Daoy (cell line): ENCODE measurements at regions not wholly inside any gene's neighbourhood (a gene's known extent, or its start where the extent isn't known, plus 50 kb on each side); places are given as distances from the start of the nearest gene placed in this dataset.
"Not testable (repeated sequence)": the region's sequence is repeated elsewhere in the genome, so short reads cannot be mapped to it uniquely, and the experiment has no call there.

Experiments
- DNase-seq: peaks from one replicate; pipeline ENCODE4 v3.0.0-alpha.2; 2015; ENCODE audit warnings: low read depth

DNA sequence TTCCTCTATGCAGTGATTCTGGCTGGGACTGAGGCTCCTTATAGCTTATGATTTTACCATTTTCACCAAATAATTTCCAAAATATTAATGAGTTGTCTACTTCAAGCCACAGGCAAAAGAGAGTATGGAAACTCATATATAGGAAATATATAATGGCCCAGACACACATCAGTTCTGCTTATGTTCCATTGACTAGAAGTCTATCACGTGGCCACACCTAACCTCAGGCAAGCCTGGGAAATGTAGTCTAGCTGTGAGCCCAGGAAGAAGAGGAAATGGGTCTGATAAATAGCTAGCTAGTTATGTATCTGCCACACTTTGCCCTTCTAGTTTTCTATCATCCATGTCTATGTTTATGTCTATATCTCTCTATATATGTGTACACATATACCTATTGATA, 195.1 kb downstream of the OTOL1 start:
- no peak for DNase-seq

DNA sequence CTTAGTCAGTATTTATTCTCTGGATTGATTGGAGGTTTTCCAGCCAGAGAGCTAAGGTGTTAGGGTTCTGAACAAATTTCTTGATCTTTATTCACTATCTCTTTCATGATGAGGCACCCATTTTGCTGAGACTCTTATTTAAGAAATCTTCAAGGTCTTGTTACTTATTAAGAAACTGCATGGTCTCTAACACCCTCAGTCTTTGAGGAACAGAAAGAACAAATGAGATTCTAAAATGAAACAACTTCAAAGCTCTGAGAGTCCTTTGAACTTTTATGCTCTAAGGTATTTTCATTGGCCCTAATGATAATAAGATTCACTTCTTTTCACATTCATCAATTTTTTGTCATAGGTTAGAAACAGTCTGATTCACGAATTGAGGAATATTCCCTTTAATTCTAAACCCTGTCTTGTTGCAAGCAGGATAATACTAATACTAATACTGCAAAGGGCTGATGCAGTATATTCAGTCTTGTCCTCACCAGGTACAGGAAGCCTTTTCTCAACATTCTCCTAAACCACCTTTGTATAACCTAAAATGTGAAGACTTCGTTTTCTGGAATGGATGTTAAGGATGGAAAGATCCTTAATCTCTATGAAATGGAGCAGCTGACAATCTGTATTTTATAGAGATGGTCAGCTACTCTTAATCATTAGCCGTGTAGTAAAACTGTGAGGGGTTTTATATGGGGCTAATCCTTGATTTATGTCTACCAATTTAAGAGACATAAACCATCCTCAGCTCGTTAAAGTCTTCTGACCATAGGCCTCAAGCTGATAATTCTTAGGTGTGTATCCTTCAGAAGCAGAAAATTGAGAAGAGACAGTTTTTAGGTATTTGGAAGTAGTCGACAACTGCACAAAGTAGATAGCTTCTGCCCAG, 198.3 kb downstream of the OTOL1 start:
- DNase-seq = no peak

DNA sequence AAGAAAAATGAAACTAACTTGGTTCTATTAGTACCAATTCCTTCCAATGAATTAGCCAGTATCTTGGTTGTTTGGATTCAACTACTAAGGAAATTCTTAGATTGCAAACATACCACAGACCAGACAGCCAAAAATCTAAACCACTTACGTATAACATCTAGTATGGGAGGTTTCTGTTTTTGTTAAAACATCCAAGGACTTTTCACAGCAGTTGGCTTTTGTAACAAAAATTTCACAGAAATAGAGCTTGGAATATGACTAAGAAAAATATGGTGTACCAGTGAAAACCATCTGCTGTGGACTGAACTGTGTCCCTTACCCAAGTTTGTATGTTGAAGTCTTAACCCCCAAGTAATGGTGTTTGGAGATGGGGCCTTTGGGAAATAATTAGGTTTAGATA, 199.2 kb downstream of the OTOL1 start:
- no peak for DNase-seq

DNA sequence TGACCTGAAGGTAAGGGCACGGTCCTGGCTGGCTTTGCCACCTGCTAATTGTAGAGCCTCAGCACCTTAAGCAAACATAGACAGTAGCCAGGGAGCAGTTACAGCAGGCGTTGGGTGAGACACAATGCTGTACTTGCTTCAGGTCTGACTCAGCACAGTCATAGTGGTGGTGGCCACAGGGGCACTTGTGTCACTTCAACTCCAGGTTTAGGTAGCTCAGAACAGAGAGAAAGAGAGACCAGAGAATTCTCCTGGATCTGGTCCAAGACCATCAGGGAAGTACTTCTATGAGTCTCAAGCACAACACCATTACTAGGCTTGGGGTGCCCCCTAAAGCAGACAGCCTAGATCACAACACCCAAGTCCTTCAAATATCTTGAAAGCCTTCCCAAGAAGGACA, 204.4 kb downstream of the OTOL1 start:
- DNase-seq = no peak

- not testable (repeated sequence) for DNase-seq
These were observed 210.6 kb downstream of the OTOL1 start for GRCh38 chr3:161707253-161707652.

DNA sequence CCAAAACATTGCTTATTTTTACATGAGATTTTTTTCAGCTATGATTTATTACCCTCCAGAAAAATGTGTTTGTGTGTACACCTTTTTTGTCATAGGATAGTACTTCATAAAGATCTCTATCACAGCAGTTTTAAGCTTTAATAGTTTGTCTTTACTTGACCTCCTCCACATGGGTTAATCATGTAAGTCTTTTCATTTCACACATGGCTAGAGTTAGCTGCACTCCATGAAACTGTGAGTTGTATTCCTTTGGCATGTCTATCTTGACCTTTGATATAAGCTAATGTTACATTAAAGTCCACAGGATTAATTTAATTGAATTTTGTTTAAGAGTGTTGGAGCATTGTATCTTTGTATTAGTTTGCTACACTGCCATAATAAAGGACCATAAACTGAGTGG, 217.1 kb downstream of the OTOL1 start:
- no peak for DNase-seq

DNA sequence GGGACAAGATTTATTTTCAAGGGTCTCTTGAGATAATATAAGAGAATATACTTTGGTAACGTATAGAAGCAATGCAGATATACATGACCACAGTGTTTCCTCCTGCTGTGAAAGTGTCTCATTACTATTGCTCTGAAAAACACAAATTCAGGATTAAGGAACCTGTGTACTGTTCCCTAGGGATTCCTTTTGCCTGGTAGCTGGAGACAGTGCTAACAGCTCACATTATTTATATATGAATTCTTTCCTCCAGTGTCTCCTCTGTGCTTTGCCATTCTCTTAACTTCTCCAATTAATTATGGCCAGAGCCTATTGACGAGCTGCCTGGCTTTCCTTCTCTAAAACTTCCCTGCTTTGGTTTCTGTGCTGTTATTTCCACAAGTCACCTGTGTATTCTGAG, 235.4 kb downstream of the OTOL1 start:
- no peak for DNase-seq

- no peak for DNase-seq
These were observed 240.6 kb downstream of the OTOL1 start for GRCh38 chr3:161737171-161737570.

DNA sequence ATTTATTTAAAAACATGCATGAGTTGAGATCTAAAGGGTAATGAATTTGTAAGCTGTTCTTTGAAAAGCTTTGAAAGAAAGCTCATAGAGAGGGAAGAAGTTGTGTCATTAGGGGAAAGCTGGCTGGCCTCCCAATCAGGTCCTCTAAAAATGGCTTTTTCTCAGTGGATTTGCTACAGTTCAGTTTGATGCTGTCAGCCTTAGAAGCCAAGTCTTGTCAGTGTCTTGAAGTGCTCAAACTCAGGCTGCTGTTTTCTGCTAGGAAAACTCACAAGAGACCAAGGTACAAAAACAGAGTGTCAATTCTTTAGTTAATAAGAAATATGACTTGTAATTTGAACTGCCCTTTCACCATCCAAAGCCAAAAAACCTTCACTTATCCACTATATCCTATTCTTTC, 243.8 kb downstream of the OTOL1 start:
- DNase-seq = no peak

- no peak for DNase-seq
These were observed 247.8 kb downstream of the OTOL1 start for GRCh38 chr3:161744366-161744765.

DNA sequence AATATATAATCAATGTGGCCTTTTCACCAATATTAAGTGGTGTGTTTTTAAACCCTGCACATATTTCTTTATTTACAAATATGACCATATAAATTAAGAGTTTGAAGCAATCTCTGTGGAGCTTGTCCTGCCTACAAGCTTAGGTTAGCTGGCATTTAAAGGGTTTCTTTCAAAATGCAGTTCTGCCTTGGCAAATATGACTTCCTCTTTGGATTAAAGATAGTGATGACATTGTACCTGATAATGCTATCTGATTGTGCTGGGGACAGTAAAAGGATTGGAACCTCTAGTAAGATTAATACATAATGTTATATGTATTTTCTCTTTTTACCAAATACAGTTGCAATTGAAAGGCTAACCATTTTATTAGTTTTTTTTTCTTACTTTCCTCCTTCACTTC, 249.1 kb downstream of the OTOL1 start:
- DNase-seq = no peak

DNA sequence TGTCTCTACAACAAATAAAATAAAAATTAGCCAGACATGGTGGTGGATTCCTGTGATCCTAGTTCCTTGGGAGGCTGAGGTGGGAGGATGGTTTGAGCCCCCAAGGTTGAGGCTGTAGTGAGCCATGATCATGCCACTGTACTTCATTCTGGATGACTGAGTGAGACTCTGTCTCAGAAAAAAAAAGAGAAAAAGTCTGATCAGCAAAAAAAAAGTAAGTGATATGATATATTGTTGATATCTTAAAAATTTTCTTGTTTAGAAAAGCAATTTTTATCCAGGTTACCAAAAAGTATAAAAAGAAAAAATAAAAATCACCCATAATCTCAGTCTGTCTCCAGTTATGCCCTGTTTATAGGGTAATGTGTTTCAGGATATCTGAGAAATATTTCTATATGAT, 251.4 kb downstream of the OTOL1 start:
- DNase-seq = no peak

DNA sequence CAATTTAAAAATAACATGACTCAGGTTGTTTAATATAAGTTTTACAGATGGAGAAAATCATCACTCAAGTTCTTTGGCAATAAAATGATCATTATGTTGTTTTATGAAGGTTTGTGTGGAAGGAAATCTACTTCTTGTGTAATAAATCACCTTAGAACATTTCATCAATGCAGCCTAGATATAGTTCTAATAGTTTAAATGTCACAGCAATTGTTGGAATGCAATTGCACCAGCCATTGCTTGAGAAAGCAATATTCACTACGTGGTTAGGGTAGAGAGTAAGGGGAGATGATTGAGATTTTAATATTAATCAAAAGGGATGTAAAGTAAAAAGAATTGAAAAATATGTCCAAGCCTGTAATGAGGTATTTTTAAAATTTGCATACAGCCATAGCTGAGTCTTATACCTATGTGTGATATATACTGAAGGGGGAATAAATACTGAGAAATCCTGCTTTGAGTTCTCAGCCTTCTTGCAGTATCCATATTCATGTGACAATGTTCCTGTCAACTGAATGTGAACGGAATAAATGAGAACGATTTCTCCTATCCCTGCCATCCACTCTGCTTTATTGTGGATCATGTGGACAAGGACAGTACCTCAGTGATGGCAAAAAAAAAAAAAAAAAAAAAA, 257.9 kb downstream of the OTOL1 start:
- DNase-seq = no peak

- no peak for DNase-seq
These were observed 262.8 kb downstream of the OTOL1 start for GRCh38 chr3:161759444-161759843.

GRCh38 chr3:161766331-161766730, 269.7 kb downstream of the OTOL1 start:
- no peak for DNase-seq

GRCh38 chr3:161770484-161771386, 274.1 kb downstream of the OTOL1 start:
- peak; percentile 4 for DNase-seq

GRCh38 chr3:161781381-161781780, 284.8 kb downstream of the OTOL1 start:
- no peak for DNase-seq

DNA sequence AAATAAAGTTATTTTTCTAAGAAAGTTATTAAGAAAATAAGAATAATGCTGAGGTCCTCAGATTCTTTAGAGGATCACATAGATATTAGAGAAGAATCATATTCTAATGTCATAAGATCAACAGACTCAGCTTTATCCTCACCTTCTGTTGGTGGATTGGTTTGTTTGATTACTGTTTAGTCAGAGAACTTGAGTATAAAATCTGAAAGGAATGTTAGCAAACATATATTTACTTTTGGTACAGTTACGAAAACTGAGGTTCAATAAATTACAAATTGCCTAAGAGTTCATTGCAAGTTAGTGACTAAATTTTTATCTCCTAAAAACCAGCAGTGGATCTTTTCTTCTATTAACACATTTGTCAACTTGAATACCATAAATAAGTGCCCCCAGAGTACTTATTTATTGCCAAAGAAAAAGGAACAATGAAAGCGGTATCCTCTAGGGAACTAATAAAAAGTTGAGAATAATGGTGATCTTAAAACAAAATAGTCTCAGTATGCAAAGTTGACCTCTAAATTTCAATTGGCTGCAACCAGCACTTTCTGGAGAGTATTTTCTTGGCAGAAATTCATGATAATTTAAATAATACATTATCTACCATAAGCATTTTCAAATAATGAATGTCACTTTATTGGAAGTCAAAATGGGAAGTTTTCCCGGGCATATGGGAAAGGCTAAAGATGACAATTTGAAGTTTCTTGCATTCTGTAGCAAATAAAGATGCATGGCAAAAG, 296.8 kb downstream of the OTOL1 start:
- no peak for DNase-seq

DNA sequence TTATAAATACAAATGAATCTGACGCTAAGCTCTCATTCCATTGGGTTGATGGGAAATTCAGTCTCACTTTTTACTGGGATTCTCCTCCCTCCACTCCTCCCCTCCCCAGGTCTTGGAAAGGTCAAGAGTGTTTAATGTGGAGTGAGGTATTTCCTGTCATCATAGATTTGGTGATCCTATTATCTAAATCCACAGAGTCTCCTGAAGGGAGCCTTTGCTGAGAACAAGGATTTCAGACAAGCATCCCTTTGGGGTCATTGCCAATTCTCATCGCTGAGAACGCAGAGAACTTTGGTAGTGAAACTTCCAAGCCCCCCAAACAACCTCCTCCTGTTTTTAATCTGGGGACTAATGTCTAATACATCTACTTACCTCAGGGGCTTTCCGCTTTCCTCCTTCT, 297.9 kb downstream of the OTOL1 start:
- no peak for DNase-seq

- DNase-seq = no peak
These were observed 299.7 kb downstream of the OTOL1 start for GRCh38 chr3:161796312-161796711.

DNA sequence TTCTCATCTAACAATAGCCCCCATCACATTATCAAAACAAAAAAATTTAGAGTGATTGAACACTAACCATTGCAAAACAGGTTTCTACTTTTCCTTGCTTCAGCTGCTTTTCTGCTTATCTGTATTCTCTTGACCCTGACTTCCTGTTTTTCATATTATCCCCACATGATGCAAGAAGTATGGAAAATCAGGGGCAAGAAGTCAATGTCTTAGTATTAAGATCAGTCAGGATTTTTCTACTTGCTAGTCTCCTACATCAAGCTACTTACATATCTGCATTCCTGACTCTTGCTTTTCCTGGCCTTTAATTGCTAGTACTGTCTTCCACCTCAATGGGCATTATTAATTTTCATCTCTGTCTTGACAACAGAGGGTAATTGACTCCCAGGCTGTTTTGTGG, 300.2 kb downstream of the OTOL1 start:
- no peak for DNase-seq

GRCh38 chr3:161798016-161798415, 301.4 kb downstream of the OTOL1 start:
- no peak for DNase-seq
